Superior temporal gyrus (tissue), 1 donor: ENCODE measurements at regions not wholly inside any gene's neighbourhood (a gene's known extent, or its start where the extent isn't known, plus 50 kb on each side); places are given as distances from the start of the nearest gene placed in this dataset.

Source experiments
- DNase-seq: peaks from one replicate; pipeline ENCODE4 v3.0.0-alpha.2; 2016; ENCODE audit errors: extremely low spot score

DNA sequence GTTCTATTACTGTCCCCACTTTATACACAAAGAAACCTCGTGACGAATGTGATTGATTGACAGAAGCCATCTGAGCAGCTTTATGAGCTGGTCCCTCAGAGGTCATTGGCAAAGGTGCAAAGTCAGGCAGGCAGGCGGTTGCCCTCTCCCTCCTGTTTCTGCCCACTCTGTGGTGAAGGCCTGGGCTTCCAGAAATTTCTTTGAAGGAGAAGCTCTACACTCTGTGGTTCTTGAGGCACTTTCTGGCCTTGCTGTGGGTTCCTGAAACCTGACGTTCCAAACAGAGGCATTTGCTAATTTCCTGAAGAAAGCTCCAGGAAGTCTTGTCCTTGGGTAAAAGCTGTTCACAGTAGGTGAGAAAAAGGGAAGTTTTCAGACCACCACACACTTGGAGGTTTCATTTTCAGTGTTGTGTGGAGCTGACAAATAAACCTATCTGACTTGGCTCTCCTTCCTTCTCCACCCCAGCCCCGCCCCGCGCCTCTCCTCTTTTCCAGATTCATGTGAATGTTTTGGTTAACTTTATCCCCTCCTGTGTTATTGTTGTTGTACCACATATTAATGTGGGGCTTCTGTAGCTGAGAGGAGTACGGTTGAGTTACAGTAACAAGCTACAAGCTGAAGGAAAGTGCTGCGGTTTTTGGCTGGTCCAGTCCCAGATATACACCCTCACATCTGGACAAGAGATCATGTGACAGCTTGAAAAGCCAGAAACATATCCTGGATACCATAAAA is 274.1 kb downstream of the CLIC5 start:
- DNase-seq = peak; percentile 36

DNA sequence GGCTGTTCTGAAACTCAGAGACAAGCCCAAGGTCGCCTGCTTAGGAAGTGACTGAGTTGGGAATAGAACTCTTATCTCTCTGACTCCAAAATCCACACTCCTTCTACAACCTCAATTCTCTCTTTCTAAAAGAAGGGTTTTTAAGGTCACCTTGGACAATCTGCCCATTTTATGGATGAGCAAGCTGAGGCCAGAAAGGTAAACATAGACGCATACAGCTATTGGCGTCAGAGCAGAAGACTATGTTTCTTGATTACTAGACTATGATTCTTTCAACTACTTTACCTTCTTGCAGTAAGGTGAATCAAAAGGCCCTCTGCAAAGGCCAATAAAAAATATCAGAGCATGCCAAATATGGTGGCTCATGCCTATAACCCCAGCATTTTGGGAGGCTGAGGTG is 276.6 kb downstream of the CLIC5 start:
- DNase-seq = no peak

DNA sequence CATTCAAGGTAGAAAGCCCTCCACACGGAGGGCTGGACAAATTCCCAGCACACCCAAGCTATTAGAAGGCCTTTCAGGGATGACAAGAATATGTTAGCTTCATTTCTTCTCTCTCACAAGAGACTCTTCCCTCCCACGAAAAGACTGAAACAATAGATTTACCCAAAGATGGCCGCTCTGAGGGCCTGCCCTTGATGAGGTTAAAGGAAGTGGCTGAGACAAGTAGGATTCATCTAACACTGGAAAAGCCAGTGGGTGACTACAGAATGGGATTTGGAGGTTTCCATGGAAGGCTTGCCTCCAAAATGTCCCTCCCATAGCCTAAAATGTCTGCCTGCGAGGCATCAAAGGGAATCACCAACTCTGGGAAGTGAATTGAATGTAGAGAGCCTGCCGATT is 277.6 kb downstream of the CLIC5 start:
- DNase-seq = no peak

DNA sequence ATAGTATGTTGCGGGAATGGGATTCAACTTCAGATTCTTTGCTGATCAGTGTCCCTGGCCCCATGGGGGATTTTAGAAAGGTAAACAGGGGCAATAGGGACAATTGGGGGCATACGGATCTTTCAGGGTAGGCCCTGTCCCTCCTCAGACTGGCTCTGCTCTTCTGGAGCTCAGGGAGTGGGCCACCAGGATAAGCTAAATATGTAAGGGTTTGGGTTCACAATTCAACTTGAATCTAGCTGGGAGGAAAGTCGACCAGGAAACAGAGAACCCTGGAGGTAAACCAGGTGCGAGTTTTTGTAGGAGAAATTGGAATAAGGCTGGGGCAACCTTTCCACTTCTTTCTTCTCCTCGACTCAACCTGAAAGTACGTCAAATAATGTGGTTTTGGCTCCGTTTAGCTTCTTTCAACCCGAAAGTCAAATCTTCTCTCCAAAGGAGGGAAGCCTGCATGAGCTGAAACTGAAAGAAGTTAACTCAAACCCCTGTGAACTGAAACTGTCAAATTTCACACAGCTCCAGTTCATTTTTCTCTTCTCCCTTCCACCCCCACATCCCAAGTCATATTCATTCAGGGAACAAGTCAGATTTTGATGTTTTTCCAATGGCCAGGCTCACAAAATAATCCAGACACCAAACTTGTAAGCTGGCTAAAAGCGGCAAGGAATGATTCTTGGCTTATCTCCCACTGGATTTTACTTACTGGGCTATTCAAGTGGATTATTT is 278.2 kb downstream of the CLIC5 start:
- DNase-seq = no peak

DNA sequence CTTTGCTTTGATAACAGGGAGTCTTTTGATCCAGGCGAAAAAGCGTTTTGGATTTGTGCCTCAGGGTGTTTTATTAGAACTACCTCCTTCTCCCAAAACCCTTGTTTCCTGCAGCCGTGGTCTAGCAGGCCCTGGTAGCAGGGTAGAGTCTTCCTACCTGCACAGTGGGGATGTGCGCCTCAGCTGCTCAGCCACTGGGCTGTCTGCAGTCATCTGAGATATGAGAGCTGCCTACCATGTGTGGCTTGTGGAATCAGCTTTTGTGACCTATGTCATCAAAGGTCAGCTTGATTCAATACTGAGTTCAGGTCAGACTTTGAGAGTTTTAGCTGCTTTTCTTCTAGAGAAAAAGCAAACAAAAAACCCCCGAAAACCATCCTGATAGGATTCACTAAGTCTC is 279.5 kb downstream of the CLIC5 start:
- DNase-seq = no peak

DNA sequence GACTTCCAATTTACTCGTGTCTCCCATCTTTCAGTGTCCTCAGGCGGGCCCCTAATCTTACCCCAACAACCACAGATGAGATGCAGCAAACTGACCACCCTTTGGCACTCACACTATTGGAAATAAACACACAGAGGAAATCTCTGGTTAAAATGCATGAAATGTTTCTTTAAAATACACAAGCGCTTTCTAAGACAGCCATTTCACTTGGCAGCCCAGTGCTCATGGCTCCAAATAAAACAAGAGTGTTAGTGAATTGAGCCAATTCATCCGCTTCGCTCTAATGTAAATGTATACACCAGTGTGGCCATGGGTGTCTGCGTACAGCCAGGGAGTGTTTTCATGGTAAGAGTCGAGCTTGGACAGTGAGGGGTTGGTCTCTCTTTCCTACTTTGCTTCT is 282.9 kb downstream of the CLIC5 start:
- DNase-seq = no peak

DNA sequence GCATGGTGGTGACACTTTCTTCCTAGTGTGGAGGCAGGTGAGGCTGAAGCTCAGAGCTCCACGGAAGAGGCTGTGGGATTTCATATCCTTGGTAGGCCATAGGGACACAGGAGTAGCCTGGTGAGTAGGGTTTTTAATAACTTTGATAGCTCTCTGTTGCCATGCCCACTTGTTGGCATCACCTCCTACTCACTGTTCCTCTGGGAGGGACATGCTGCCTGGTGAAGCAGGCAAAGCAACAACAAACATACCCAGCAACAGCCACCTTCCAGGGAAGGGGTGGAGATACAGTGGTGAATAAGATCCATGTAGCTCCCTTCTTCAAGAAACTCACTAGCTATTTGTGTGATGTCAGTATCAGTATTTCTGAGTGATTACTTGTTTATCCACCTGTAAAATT is 285.4 kb downstream of the CLIC5 start:
- no peak for DNase-seq

DNA sequence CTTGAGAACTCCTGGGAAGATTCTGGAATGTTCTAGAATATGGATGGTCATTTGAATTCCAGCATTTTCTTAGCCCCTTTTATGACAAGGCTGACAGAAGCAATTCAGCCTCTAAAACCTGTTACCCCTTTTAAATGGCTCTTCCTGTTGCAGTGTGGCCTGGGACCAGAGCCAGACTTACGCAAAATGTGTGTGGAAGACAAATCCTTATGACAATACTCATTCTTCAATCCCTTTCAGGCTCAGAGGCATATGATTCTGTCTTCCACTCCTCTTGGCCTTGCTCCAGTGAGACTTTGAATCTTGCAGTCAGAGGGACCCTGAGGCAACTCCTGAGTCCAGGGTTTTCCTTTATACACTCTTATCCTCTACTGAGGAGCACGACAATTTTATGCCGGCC is 287.0 kb downstream of the CLIC5 start:
- DNase-seq = no peak

DNA sequence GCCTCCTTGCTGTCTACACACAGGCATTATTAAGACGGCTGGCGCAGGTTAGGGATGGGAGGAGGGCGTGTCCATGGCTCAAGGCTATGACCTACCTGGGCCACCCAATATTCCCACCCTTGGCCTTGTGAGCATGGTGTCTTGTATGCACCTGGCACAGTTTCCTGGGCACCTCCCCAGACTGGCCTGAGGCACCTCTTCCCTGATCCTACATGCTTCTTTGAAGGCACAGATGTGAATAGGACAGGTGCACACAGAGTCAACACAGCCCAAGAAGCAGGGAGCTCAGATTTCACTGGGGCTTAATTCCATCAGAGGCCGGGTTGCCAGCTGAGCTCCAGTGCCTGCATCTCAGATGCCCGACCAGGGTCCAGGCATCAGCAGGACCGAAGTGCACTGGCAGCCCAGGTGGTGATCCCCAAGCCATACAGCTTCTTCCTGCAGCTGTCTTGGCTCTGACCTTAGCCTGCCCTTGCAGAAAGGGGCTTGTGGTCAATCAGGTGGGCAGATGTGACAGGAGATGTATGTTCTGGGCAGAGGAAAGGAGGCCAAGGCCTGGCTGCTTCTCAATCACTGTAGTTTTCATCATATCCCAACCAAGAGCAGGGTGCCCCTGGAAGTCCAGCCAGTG is 287.7 kb downstream of the CLIC5 start:
- no peak for DNase-seq

DNA sequence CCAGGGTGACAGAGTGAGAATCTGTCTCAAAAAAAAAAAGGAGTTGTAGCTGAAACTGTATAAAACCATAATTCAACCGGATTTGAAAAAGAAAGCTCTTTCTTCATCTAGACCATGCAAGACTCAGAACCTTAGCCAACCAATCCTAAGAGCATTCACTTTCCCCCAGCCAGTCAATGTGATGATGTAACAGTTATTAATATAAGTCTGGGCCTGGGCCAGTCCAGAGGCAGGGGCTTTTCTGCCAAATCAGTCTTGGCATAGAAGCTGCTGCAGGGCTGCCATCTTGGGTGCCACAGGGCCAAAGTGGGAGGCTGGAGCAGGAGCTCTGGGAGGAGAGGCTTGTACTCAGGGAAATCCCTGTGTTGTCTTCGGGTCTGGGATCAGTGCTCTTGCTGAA is 288.4 kb downstream of the CLIC5 start:
- DNase-seq = no peak

DNA sequence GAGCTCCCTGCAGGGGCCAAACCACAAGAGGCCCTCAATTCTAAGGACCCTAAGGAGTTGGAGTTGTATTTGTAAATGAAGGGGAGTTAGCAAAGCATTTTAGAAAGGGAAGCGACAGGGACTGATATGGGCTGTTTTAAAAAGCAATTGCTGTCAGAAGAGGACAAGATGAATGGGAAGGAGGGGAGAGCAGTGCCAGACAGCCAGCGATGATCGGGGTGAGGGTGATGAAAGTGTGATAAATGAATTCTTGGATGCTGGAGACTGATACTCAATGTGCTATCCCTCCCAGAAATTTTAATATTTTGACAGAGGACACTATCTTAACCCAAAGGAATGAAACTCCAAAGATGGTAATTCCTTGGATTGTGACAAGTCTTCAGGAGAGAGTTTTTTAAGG is 289.2 kb downstream of the CLIC5 start:
- DNase-seq = no peak

DNA sequence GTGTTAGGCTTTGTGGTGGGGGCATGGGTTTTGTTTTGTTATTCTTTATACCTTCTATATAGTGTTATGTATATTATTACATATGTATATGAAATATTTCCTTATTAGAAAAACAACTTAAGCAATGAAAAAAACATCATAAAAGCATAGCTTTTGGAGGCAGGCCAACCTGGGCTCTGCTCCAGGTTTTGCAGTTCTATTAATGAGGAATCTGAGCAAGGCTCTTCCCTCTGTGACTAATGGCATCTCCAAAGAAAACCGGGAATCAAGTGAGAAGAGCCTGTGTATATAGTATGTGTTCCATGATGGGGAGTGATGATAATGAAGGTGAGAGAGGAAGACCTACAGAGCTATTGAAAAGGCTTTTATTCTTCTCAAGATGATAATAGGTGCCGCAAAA is 291.1 kb downstream of the CLIC5 start:
- no peak for DNase-seq

DNA sequence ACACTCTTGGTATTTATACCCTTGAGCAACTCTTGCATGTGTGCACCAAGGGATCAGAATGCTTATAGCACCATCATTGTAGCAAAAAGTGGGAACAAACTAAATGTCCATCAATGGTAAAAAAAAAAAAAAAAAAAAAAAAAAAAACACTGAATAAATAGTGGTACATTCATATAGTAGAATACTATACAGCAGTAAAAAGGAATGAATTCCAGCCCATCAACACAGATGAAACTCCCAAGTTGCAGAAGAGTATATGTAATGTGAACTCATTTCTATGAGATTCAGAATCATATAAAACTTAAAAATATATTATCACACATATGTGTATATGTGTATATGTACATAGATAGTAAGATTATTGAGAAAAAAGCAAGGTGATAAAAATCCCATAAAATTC is 291.6 kb downstream of the CLIC5 start:
- no peak for DNase-seq

DNA sequence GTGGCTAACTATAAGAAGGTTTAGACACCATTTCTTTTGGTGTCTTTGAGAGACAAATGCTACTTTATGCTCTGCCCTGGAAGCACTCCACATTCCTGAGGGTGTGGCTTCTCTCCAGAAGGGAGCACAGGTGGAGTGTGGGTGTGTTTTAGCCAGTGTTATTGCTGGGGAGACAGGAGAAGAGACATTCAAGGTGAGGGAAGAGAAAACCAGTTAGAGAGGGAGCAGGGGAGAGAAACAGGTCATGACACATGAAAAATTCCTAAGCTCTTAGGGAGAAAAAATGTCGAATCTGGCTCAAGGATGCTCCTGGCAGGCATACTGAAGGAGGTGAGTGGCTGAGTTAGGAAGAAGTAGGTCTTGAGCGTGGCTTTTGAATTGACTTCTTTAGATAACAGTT is 292.8 kb downstream of the CLIC5 start:
- no peak for DNase-seq

DNA sequence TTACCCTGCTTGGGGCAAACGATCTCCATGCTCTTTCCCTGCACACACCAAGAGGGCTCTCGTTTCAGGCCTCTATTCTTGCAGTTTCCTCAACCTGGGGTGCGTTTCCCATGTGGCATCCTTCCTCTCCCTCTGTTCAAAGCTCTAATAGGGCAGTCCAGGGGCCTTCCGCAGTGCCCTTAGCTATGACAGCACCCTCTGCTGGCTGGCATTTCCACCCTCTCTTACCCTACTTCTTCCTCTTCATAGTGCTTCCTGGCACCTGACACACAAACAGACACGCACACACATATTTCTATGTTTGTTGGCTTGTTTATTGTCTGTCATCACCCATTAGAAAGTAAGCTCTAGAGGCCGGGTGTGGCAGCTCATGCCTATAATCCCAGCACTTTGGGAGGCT is 294.0 kb downstream of the CLIC5 start:
- DNase-seq = no peak

DNA sequence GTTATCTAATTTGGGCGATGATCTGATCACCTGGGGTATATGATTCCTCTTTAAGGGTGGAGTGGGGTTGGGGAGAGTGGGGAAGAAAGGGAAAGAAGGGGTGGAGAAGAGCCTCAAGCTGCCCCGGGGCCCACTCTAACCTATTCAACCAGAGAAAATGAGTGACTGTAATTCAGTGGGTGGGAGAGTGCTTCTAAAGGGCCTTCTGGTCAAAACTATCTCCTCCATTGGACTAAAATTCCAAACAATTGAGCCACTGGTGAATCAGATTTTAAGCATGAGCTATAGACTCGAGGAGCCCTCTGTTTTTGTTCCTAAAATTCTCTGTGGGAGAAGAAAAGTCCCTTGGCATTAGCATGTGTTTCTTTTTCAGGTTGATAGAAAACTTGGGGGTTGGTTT is 296.8 kb downstream of the CLIC5 start:
- DNase-seq = no peak

DNA sequence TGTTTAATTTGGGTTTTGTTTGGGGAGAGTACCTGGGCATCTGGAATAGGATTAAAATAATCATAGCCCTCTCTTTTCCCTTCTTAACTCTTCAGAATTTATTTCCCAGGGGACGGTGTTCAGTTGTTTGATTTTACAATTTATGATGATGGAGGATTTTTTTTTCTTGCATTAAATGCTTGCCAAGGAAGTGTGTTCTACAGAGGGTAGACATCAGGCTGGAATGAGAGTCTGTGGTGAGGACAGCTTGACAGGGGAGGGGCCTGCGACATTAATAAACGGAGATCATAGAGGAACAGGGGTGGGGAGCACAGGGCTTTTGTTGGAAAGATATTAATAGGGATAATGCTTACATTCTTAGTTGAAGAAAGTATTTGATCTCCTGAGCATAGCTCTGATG is 297.5 kb downstream of the CLIC5 start:
- DNase-seq = no peak

DNA sequence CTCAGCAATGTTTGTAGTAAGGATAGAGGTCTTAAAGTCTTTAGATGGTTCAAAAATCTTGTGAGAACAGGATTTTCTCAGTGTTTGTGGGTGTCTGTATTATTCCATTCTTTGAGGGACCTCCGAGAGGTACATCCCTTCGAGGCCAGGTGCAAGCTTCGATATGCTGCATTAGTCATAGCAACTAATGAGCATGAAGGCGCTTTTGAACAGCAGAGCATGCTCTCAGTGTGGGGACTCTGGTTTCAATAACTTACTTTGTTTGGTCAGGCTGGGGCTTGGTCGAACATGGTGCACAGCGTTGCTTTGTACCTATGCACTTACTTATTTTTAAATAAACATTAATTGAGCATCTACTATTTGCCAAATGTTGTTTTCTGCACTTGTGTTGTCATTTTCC is 297.9 kb downstream of the CLIC5 start:
- no peak for DNase-seq

DNA sequence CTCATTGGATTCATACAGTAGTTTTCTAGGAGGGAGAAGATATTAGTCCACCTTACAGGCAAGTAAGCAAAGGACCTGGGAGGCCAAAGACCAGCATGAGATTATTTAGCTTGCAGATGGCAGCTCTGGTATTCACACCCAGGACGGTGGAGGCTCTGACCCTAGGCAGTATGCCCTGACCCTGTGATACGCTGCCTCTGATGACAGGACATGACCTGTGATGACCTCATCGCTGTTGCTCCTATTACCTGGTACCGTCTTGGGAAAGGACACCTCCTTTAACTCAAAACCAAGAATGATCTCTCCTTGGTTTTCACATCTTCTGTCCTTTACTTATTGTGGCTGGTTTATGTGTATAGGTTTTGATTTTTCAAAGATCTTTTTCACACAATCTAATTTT is 298.6 kb downstream of the CLIC5 start:
- DNase-seq = no peak

DNA sequence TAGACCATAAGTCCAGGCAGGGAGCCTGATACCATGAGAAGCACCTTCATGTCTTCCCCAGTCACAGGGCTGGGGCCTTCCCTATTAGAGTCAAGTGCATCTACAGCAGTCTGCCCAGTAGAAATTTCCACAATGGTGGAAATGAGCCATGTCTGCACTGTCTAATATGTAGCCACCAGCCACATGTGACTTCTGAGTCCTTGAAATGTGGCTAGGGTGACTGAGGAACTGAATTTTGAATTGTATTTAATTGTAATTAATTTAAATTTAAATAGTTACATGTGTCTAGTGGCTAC is 300.2 kb downstream of the CLIC5 start:
- no peak for DNase-seq

DNA sequence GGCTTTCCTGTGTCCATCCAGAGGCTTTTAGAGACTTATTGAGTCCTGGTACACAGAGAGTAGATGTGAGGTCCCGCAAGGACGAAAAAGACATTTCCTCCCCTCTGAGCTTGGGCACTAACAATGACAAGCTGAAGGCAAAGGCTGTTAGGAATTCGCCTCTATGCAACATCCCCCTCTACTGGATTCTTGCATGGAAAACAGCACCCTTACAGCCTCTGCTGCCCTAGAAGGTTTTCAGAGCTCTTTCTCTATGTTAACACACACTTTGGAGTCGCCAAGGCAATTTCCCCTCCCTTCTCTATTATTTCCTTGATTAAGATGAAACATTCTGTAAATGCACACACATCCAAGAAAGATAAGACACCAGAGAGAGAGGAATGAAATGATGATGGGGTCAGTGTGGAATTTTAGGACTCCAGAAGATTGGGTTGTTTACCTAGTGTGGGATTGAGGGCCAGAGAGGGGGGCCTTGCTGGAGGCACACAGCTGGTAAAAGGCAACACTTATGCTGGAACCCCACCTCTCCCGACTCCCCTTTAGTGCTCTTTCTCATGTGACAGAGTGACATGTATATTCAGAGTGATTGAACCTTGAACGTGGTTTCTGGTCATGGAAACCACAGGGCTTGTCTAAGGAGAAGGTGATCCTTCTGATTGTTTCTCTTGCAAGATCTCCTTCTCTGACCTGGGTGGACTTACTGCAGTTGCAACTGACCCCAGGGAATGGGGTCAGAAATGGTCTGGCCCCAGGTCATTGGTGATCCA is 300.7 kb downstream of the CLIC5 start:
- DNase-seq = peak; percentile 94

DNA sequence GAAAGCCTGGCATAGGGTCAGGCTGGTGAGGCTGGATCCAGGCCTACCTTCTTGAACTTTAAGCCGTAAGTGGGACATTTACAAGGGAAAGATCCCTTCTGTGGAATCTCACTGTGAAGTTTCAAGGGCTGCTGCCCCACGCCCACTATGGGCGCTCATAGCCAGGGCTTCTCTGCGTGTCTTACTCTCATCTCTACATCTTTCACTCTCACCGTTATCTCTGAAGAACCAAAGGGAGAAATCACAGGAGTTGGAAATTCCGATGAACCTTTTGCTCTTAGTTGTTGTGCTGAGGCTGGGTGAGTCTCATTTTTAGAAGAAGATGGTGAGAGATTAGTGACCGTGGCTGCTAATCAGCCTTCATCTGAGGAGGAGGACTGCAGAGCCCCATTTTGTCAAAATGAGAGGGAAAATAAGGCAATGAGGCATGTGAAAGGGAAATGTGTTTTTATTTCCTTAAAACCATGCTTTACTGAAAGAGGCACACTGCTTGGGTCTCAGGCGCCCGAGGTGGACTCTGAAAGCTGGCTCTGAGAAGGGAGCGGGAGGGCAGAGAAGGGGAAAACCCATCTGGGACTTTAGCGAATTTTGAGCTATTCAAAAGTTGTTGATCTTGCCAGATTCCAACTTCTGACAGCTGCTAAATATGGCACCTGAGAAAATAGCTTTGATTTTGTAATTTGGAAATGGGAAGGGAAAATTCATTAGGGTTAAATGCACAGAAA is 301.5 kb downstream of the CLIC5 start:
- no peak for DNase-seq
